ENCODE measurements at regions not wholly inside any gene's neighbourhood (a gene's known extent, or its start where the extent isn't known, plus 50 kb on each side); places are given as distances from the start of the nearest gene placed in this dataset.
A peak's percentile ranks its signal among the peaks of the same experiment; 100 is the strongest.

GRCh38 chr4:174120446-174121295 is 162.8 kb downstream of the FBXO8 start:
- peak; percentile 66 to 70 for DNase-seq

DNA sequence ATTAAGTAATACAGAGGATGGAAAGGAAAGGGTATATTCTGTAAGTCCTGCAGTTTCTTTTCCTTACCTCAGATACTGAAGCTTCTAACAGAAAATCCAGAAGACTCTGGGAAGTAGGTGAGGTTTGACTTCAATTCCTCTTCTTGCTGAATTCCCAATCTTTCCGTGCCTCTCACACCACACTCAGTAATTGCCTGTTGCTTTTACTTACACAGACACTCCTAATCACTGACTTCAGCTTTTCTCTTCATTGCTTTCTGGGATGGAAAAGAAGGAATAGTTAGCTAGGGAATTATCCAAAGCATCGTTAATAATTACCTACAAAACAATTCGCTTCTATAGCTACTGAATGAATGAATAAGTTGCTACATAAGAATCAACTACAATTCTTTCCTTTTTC is 163.6 kb downstream of the FBXO8 start:
- DNase-seq: no peak

DNA sequence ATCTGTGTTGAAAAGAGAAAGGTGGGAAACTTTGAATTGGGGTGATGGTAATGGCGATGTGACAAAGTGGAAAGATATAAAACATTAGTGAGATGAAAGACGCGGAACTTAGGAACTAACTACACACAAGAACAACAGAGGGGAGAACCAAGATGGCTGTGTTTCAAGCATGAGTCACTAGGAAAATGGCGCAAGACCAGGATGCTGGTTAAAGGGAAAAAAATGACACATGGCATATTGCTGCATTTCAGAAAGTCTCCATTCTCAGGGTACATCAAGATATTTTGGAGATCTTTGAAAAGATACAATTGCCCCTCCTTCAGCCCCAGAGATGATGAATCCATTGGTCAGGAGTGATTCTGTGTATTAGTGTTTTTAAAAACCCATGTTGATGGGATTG is 164.4 kb downstream of the FBXO8 start:
- DNase-seq: no peak

DNA sequence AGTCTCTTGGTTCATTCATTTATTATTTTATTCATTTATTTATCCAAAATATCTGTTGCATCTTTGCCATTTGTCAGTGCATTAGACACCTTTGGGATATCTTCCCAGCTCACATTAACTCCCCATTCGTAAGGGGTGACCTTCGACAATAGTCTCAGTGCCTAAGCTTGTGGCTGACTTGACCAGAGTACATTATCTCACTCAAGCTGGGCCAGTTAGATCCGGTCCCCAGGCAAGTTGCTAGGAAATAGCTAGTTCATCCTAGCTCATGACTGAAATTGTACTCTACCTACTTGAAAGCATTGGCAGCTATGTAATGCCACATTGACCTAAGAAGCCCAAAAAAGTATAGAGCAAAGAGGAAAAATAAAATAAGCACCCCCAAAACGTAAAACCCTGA is 165.3 kb downstream of the FBXO8 start:
- no peak for DNase-seq

- DNase-seq: no peak
Observed at GRCh38 chr4:174117445-174117844, 166.0 kb downstream of the FBXO8 start.

GRCh38 chr4:174116021-174116420 is 167.4 kb downstream of the FBXO8 start:
- no peak for DNase-seq

- DNase-seq: no peak
Observed at GRCh38 chr4:174111422-174111821, 172.0 kb downstream of the FBXO8 start.

DNA sequence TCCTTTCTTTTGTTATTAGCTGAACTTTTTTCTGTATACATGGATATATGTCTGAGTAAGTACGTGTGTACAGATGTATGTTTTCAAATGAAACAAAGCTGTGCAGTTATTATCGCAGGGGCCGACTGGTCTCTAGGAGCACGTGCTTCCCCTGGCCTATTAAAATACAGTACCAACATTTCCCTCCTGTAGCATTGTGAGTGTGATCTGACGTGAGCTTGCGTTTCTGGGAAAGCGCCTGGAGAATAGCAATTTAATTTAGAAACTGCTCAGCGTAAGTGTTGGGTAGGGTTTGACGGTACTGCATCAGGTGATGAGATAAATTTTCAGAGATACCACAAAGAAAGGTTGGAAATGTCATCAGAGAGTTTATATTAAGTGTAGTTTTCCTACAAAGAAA is 173.3 kb downstream of the FBXO8 start:
- no peak for DNase-seq

GRCh38 chr4:174107746-174108354 is 175.6 kb downstream of the FBXO8 start:
- DNase-seq: no peak

GRCh38 chr4:174105202-174105601 is 178.3 kb downstream of the FBXO8 start:
- DNase-seq: no peak

GRCh38 chr4:174100910-174101309 is 182.6 kb downstream of the FBXO8 start:
- no peak for DNase-seq

DNA sequence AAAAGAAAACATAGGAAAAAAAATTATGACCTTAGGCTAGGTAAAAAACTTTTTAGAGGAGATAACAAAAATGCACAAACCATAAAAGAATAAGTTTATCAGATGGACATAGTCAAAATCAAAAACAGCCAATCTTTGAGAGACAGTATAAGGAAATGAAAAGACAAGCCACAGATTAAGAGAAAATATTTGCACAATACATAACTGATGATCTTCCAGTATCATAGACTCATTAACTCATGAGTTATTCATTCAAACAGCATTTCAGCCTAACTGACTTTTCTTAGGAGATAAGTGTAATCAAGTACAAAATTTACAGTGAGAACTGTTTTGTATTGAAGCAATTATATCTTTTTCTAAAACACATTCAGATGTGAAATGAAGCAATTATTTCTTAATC is 183.8 kb downstream of the FBXO8 start:
- DNase-seq: no peak

GRCh38 chr4:174096999-174097398 is 186.5 kb downstream of the FBXO8 start:
- DNase-seq: no peak

DNA sequence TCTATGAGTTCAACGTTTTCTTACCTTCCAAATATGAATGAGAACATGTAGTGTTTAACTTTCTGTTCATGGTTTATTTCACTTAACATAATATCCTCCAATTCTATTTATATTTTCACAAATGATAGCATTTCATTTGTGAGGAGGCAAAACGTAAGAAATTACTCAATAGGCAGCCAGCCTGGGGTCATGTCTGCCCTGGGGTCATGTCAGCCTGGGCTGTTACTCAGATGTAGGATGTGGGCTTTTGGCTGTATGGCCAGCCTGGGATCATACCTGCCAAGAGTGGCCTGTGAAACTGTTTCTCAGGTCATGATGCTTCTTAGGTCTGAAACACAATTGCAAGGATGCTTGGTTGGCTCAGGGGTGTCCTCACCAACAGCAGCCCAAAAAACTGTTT is 187.0 kb downstream of the FBXO8 start:
- DNase-seq: no peak

DNA sequence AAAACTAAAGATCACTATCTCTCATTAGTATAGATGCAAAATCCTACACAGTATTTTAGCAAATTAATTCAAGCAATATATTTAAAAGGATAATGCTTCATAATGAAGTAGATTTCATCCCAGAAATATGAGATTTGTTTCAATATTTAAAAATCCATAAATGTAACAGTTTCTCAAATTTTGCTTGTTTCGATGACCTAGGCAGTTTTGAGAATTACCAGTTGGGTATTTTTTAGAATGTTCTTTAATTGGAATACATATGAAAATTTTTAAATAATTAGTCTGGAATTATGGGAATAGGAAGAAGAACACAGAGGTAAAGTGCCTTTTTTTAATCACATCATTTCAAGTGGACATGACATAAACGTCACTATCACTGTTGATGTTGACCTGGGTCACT is 192.3 kb downstream of the FBXO8 start:
- no peak for DNase-seq

DNA sequence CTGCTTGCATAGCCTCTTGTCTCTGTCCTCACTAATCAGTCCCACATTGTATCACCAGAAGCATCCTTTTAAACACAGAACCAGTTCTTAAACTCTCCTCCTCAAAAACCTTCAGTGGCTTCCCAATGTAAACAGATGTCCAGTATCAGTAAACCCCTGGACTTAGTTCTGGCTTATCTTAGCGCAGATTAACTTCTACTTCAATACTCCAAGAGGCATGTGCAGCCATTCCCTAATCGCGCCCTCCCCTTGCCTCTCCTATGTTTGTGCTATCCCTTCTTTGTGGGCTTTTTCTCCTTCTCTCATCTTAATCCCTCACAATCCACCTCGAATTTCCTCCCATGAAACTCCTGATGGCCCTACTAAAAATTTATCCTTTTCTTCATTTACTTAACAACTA is 193.8 kb downstream of the FBXO8 start:
- DNase-seq: no peak

DNA sequence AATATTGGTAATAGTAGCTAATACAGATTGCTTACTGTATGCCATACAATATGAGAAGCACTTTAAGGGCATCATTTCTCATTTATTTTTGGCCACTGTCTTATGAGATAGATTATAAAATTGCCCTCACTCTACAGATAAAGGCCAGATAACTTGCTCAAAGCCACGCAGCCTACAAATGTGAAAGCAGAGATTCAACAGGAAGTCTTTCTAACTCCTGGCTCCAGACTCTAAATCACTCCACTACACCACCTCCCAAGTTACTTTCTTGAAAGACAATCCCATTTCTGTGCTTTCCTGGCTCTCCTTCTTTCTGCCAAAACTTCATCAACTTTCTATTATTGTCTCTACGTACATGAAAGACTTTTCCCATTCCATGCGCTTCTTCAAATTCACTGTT is 194.7 kb downstream of the FBXO8 start:
- no peak for DNase-seq

DNA sequence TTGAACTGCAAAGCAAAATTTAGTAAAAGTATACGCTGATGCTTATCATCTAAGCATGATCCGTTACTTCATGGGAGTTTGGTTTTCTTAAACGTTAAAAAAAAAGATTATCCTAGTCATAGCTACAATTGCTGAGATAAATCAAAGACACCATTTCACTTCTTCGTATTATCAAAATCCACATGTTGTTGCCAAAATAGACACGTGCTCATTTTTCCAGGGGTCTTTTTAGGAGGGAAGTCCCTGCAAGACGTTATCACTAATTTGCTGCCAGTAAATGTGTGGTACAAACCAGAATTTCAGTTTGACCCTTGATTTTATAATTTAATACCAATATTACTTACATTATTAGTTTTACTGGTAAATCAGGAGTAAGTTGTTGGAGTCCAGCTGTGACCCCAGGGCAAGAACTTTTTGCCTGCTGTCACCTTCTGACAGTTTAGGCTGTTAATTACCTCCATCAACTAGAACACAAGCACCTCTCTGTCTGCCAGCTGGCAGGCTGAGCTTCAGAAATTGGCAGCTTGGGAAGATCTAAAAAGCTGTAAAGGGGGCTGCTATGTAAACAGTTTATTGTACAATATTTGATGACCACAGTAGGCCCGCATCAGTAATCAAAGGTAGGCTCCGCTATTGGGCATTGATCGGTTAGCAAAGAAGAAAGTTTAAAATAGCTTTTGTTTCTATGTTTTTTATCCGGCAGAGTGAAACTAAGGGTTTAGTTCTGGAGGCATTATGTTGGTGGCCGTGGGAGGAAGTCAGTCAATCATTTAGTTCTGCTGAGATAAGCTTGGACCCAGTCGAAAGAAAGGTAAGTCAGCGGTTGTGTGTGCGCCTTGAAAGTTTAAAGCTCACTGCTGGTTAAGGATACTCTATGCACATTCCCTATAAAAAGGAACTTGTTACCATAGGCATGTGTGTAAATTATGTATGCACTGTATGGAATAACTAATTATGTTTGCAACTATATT is 196.4 kb downstream of the FBXO8 start:
- no peak for DNase-seq

DNA sequence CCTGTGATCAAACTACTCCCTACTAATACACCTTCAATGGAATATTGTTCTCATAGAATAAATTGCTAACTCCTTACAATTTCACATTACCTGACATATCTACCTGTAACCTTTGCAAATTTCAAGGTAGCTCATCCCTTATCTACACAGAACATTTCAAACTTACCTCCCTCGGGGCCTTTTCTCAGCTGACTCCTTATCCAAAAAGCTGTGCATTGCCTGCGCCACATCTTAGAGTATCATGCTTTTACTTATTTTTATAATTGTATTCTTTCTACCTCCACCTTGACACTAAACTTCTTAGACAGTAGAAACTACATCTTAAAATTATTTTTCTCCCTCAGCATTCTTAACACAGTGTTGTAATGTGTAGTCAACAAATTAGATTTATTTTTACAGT is 198.5 kb downstream of the FBXO8 start:
- no peak for DNase-seq

- DNase-seq: no peak
Observed at GRCh38 chr4:174084542-174084941, 198.9 kb downstream of the FBXO8 start.

- no peak for DNase-seq
Observed at GRCh38 chr4:174080361-174080760, 203.1 kb downstream of the FBXO8 start.

DNA sequence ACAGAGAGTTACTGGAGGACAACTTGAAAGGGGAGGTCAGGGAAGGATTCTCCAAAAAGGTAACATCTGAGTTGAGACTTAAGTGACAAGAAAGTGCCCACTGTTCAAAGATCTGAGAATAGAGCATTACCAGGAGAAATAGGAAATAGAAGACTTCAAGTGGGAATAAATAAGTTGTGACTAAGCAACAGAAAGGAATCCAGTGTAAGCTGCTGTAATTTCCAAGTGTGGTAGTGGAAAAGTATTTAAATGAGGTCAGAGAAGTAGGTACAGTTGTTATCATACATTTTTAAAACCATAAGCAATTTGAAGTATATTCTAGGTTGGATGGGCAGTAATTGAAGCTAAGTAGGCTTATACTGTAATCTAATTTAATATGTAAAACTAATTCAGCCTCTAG is 211.9 kb downstream of the FBXO8 start:
- DNase-seq: no peak
